MM.1S (cell line): ENCODE measurements at regions not wholly inside any gene's neighbourhood (a gene's known extent, or its start where the extent isn't known, plus 50 kb on each side); places are given as distances from the start of the nearest gene placed in this dataset.

Source experiments
- EZH2 ChIP-seq: fragments of 300-600 bp; sonication (generic); optimal IDR thresholded peaks from 2 replicates; pipeline ENCODE3; 2017; ENCODE audit warnings: low read depth, mild to moderate bottlenecking, antibody characterized with exemption, low read length, mixed read lengths
- TF ChIP-seq, protein P1 (sequence below): fragments of 300-600 bp; sonication (generic); IDR thresholded peaks from 2 replicates; pipeline ENCODE4 v1.5.1; 2016; ENCODE audit warnings: antibody characterized with exemption, low read length, mixed read lengths

DNA sequence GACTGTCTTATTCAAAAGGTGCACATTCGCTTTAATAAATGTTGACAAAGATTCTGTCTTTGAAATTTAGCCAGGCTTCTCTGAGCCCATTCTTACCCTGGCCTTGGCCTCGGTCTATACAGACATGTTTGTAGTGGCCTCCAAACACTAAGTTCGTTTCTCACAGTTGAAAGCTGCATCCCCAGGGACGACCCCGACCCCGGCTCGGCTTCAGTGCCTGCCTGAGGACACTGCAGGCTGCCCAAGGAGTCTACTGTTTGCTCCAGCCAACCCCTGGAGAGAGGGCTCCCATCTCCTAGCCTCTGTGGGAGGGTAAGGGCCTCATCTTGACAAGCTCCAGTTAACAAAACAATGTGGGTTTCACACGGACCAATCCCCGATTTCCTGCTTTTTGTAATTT lies 390.6 kb upstream of the ZFP42 start:
- TF ChIP-seq, protein P1, sequence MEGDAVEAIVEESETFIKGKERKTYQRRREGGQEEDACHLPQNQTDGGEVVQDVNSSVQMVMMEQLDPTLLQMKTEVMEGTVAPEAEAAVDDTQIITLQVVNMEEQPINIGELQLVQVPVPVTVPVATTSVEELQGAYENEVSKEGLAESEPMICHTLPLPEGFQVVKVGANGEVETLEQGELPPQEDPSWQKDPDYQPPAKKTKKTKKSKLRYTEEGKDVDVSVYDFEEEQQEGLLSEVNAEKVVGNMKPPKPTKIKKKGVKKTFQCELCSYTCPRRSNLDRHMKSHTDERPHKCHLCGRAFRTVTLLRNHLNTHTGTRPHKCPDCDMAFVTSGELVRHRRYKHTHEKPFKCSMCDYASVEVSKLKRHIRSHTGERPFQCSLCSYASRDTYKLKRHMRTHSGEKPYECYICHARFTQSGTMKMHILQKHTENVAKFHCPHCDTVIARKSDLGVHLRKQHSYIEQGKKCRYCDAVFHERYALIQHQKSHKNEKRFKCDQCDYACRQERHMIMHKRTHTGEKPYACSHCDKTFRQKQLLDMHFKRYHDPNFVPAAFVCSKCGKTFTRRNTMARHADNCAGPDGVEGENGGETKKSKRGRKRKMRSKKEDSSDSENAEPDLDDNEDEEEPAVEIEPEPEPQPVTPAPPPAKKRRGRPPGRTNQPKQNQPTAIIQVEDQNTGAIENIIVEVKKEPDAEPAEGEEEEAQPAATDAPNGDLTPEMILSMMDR: no peak
- no peak for TF ChIP-seq EZH2
